ENCODE measurements at regions not wholly inside any gene's neighbourhood (a gene's known extent, or its start where the extent isn't known, plus 50 kb on each side); places are given as distances from the start of the nearest gene placed in this dataset.

DNA sequence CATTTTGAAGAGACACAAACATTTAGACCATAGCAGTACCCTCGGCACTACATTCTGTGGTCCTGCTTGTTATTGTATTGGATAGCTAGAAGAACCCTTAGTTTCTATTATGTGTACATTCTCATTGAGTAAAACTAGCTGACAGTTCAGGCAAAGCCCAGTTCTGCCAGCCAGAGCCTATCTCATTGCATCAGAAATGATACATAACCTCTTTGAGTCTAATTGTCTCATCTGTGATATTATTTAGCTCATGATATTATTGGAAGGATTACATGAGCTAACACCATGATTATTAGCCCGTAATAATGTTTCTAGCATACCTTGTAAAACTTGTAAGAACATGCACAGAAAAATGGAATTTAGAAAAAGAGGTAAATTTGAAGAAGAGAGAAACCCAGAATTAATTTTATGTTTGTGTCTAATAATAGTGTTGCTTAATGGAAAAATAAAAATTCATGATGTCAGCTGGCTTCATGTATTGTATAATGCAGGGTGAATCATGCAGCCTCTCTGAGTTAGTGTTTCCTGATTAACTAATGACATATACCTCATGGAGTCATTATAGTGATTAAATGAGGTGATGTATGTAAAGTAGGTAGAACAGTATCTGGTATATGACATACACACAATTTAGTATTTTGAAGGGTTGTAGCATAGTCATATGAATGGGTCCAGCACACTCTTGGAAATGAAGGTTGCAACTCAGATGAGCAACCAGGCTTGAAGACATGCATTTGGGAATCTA, 339.4 kb upstream of the GRM7 start:
- Histone ChIP-seq H3K36me3 (no peaks in the 10 kb centered on the region), H3K4me1 (no peaks in the 10 kb centered on the region), H3K9me3 (peaks cover 0 to 1% of the 10 kb centered on the region in 2 donors), H3K27me3 (no peaks in the 10 kb centered on the region), H3K27ac (no peak overlapping the region), H3K4me3 (no peak overlapping the region)
- TF ChIP-seq CTCF (IDR thresholded peaks at IDR 0.05): no peak
- intact Hi-C loops (cut with DNase I): no loop called here
- DNase-seq (no peak), ATAC-seq (no peak)

DNA sequence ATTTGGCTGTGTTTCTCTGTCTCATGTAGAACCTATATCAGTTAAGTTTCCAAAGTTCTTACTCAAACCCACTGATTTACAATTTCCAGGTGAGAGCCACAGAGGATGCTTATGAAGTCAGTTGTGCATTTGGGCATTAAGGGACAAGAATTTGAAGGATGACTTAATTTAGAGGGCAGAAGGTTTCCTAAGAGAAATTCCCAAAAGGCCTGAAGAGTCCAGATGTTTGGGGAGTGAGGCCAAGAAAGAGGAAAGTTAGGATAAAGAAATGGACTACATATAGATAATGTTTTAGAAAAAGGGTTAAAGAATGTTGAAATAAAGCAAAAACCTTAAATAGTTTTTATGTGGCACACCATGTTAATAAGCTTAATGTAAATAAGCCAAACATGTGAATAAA, 338.7 kb upstream of the GRM7 start:
- no peak overlapping the region for H3K4me3 ChIP-seq
- ATAC-seq (no peak), DNase-seq (no peak)
- TF ChIP-seq CTCF (IDR thresholded peaks at IDR 0.05): no peak
- peaks cover 0 to 1% of the 10 kb centered on the region in 2 donors for H3K9me3 ChIP-seq
- no peaks in the 10 kb centered on the region for H3K36me3 ChIP-seq
- H3K4me1 ChIP-seq: no peaks in the 10 kb centered on the region
- intact Hi-C loops (cut with DNase I): no loop called here
- H3K27me3 ChIP-seq: no peaks in the 10 kb centered on the region
- no peak overlapping the region for H3K27ac ChIP-seq

GRCh38 chr3:6523043-6523442, 337.9 kb upstream of the GRM7 start:
- Histone ChIP-seq H3K4me3 (no peak overlapping the region), H3K36me3 (no peaks in the 10 kb centered on the region), H3K4me1 (no peaks in the 10 kb centered on the region), H3K27me3 (no peaks in the 10 kb centered on the region), H3K27ac (no peak overlapping the region), H3K9me3 (peaks cover 0 to 1% of the 10 kb centered on the region in 2 donors)
- no peak for TF ChIP-seq CTCF (IDR thresholded peaks at IDR 0.05)
- ATAC-seq: no peak
- no peak for DNase-seq
- intact Hi-C loops (cut with DNase I): no loop called here

DNA sequence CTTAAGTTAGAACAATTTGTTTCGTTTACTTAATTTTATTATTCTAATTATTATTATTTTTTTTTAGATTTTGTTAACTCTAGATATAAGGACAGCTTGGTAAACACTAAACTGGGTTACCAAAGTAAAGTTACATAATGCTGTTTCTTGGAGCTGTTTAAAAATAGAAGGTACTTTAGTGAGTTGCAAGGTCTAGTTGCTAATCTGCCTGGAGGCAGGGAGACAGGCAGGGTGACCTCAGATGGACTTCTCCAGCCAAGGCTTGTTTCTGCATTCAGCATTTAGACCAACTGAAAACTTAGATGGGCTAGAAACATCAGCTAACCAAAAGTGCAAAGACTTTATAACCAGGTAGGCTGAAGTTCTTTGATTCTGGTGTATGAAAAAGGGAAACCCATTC, 336.4 kb upstream of the GRM7 start:
- H3K27ac ChIP-seq: no peak overlapping the region
- ATAC-seq (no peak), DNase-seq (no peak)
- no peak for TF ChIP-seq CTCF (IDR thresholded peaks at IDR 0.05)
- H3K9me3 ChIP-seq: peaks cover 0 to 1% of the 10 kb centered on the region in 2 donors
- H3K27me3 ChIP-seq: no peaks in the 10 kb centered on the region
- H3K4me1 ChIP-seq: no peaks in the 10 kb centered on the region
- H3K4me3 ChIP-seq: no peak overlapping the region
- intact Hi-C loops (cut with DNase I): no loop called here
- no peaks in the 10 kb centered on the region for H3K36me3 ChIP-seq

- Histone ChIP-seq H3K4me3 (no peak overlapping the region), H3K4me1 (no peaks in the 10 kb centered on the region), H3K27me3 (no peaks in the 10 kb centered on the region), H3K27ac (no peak overlapping the region), H3K9me3 (no peaks in the 10 kb centered on the region), H3K36me3 (no peaks in the 10 kb centered on the region)
- intact Hi-C loops (cut with DNase I): no loop called here
- ATAC-seq (no peak), DNase-seq (no peak)
- no peak for TF ChIP-seq CTCF (IDR thresholded peaks at IDR 0.05)
These were observed 334.6 kb upstream of the GRM7 start for GRCh38 chr3:6526321-6526720.
